K562 (cell line): ENCODE measurements at regions not wholly inside any gene's neighbourhood (a gene's known extent, or its start where the extent isn't known, plus 50 kb on each side); places are given as distances from the start of the nearest gene placed in this dataset.

Experiments used
- ATAC-seq: fragments of 200-7000 bp; cut with Tn5 transposase; 3 replicates; pipeline ENCODE4 v1.9.1; 2020; ENCODE audit warnings: moderate library complexity
- BruUV-seq: library from RNA; stranded (reverse); fragments of 400-500 nt; replicated peaks from 2 replicates; lab custom pipeline; 2021; lab: Mats Ljungman, UMichigan
- CTCF ChIA-PET: fragments of 300-600 bp; formaldehyde crosslinking; extraction: SDS; loops from one replicate; lab custom pipeline; 2021; ENCODE audit warnings: low intra/inter-chr PET ratio; lab: Yijun Ruan, JAX
- POLR2A ChIA-PET: fragments of 300-600, 350-650 bp; sonication (Branson Sonifier 250); formaldehyde crosslinking; extraction: SDS; loops from one replicate; lab custom pipeline; 2021; ENCODE audit warnings: antibody characterized with exemption, inconsistent platforms; lab: Yijun Ruan, JAX
- DNase-seq, 4 experiments: peaks; one replicate each; pipeline versions ENCODE4 v3.0.0 to v3.0.0-alpha.2; 2011 to 2018; ENCODE audit warnings: low spot score in 3 of 4, mixed read lengths in 3 of 4; ENCODE audit errors: extremely low read depth in 1 of 4
- FAIRE-seq: peaks from 2 replicates; lab custom pipeline; 2011; peaks lifted over from hg19 to GRCh38; lab: Jason Lieb, UNC
- H2AFZ ChIP-seq: 2 replicates; pipeline ENCODE4 v1.6.0; 2011; ENCODE audit warnings: low read depth, low read length, control low read depth, inconsistent platforms
- H3K27ac ChIP-seq: fragments of 200-600 bp; 3 replicates; pipeline ENCODE4 v1.8.0; 2011; ENCODE audit warnings: low read depth, mild to moderate bottlenecking, control low read depth, inconsistent platforms, low read length, moderate library complexity, mixed read lengths; ENCODE audit errors: extremely low read depth
- H3K27me3 ChIP-seq, 2 experiments: fragments of 300-600 bp in 1 of 2; 2 replicates in 1 of 2; 3 replicates in 1 of 2; pipeline versions ENCODE4 v1.6.0 to v1.8.0; 2011; ENCODE audit warnings: inconsistent platforms in 2 of 2, low read length in 2 of 2, mild to moderate bottlenecking in 1 of 2, mixed read lengths in 1 of 2, moderate library complexity in 1 of 2; ENCODE audit not compliant: control insufficient read depth in 2 of 2, insufficient read depth in 2 of 2
- H3K36me3 ChIP-seq: fragments of 300-600 bp; 3 replicates; pipeline ENCODE4 v1.8.0; 2011; ENCODE audit warnings: mild to moderate bottlenecking, low read length, inconsistent platforms; ENCODE audit not compliant: control insufficient read depth, insufficient read depth
- H3K4me1 ChIP-seq, 2 experiments: fragments of 200-600 bp in 1 of 2; replicated peaks in 1 of 2; 2 replicates in 1 of 2; 3 replicates in 1 of 2; pipeline versions ENCODE4 v1.5.1 to v1.8.0; 2011; ENCODE audit warnings: inconsistent platforms in 2 of 2, low read length in 2 of 2, mild to moderate bottlenecking in 1 of 2, mixed read lengths in 1 of 2, moderate library complexity in 1 of 2; ENCODE audit not compliant: control insufficient read depth in 2 of 2, insufficient read depth in 2 of 2
- H3K4me2 ChIP-seq: 2 replicates; pipeline ENCODE4 v1.6.1; 2011; ENCODE audit warnings: low read length, control low read depth, inconsistent platforms, mixed read lengths; ENCODE audit not compliant: insufficient read depth
- H3K4me3 ChIP-seq: fragments of 200-600 bp; sonication (generic), shearing (Covaris generic); 2 replicates; pipeline ENCODE4 v1.5.1; 2016; ENCODE audit warnings: control low read depth, inconsistent platforms
- H3K79me2 ChIP-seq: fragments of 200-600 bp; 3 replicates; pipeline ENCODE4 v1.8.0; 2011; ENCODE audit warnings: low read length, inconsistent platforms; ENCODE audit not compliant: control insufficient read depth, insufficient read depth
- H3K9ac ChIP-seq, 2 experiments: 2 replicates each; pipeline versions ENCODE4 v1.6.0 to v1.6.1; 2011; ENCODE audit warnings: low read depth in 2 of 2, low read length in 2 of 2, control low read depth in 1 of 2, inconsistent platforms in 1 of 2, mild to moderate bottlenecking in 1 of 2, mixed read lengths in 1 of 2; ENCODE audit not compliant: insufficient read depth in 1 of 2
- H3K9me1 ChIP-seq: one replicate; pipeline ENCODE4 v1.6.0; 2011; ENCODE audit warnings: inconsistent platforms, mild to moderate bottlenecking, low read length, moderate library complexity; ENCODE audit not compliant: control insufficient read depth, insufficient read depth
- H3K9me3 ChIP-seq: replicated peaks from 2 replicates; pipeline ENCODE4 v1.5.1; 2011; ENCODE audit warnings: low read depth, low read length, inconsistent platforms; ENCODE audit not compliant: control insufficient read depth, insufficient read depth
- H4K20me1 ChIP-seq: replicated peaks from 2 replicates; pipeline ENCODE4 v1.6.1; 2011; ENCODE audit warnings: low read length, inconsistent platforms, mixed read lengths; ENCODE audit not compliant: control insufficient read depth, insufficient read depth
- CCAR2 ChIP-seq: fragments of 200-400 bp; formaldehyde crosslinking; IDR thresholded peaks from 2 replicates; pipeline ENCODE4 v1.6.1; 2017; ENCODE audit warnings: mild to moderate bottlenecking, low read depth, low read length
- CXXC5 ChIP-seq: fragments of 250-450 bp; sonication (Bioruptor Pico); IDR thresholded peaks from 2 replicates; pipeline ENCODE4 v1.8.0; 2022; ENCODE audit warnings: inconsistent platforms, mild to moderate bottlenecking, moderate library complexity
- HOMEZ ChIP-seq: fragments of 250-450 bp; sonication (Bioruptor Pico); IDR thresholded peaks from 2 replicates; pipeline ENCODE4 v1.4.0; 2020; ENCODE audit warnings: mild to moderate bottlenecking, moderate library complexity
- HOXB6 ChIP-seq: fragments of 250-450 bp; sonication (Bioruptor Pico); IDR thresholded peaks from 2 replicates; pipeline ENCODE4 v1.5.1; 2022; ENCODE audit warnings: mild to moderate bottlenecking, borderline replicate concordance
- KLF13 ChIP-seq: fragments of 450-650 bp; IDR thresholded peaks from 2 replicates; pipeline ENCODE4 v1.6.1; 2016; ENCODE audit warnings: missing genetic modification characterization, low read depth, mild to moderate bottlenecking, missing compliant biosample characterization, moderate library complexity, borderline replicate concordance
- KLF16 ChIP-seq: IDR thresholded peaks from 2 replicates; pipeline ENCODE4 v1.6.1; 2016; ENCODE audit warnings: antibody characterized with exemption
- L3MBTL2 ChIP-seq: fragments of 450-650 bp; IDR thresholded peaks from 2 replicates; pipeline ENCODE4 v1.6.1; 2016; ENCODE audit warnings: mild to moderate bottlenecking, moderate library complexity
- MTA2 ChIP-seq: fragments of 450-650 bp; IDR thresholded peaks from 2 replicates; pipeline ENCODE4 v1.6.1; 2016; ENCODE audit warnings: low read depth
- NFIC ChIP-seq: fragments of 450-650 bp; IDR thresholded peaks from 2 replicates; pipeline ENCODE4 v1.6.1; 2017; ENCODE audit warnings: mild to moderate bottlenecking, inconsistent platforms
- RBM14 ChIP-seq: fragments of 200-400 bp; formaldehyde crosslinking; IDR thresholded peaks from 2 replicates; pipeline ENCODE4 v1.6.1; 2018; ENCODE audit warnings: low read depth, mild to moderate bottlenecking, low read length, moderate library complexity, borderline replicate concordance; ENCODE audit not compliant: insufficient read depth
- SMC3 ChIP-seq: conservative IDR thresholded peaks from 2 replicates; pipeline ENCODE4 v1.6.1; 2011; ENCODE audit warnings: low read depth, low read length, improper control_type of control experiment; ENCODE audit not compliant: insufficient read depth
- SNIP1 ChIP-seq: fragments of 450-650 bp; IDR thresholded peaks from 2 replicates; pipeline ENCODE4 v1.7.1; 2017; ENCODE audit warnings: low read depth, mild to moderate bottlenecking
- SREBF2 ChIP-seq: sonication (generic); formaldehyde crosslinking; IDR thresholded peaks from 2 replicates; pipeline ENCODE4 v1.4.0; 2020; ENCODE audit warnings: mild to moderate bottlenecking, missing genetic modification reagents
- TAF9B ChIP-seq: fragments of 450-650 bp; IDR thresholded peaks from 2 replicates; pipeline ENCODE4 v1.6.1; 2018; ENCODE audit warnings: mild to moderate bottlenecking; ENCODE audit not compliant: partially characterized antibody
- TEAD1 ChIP-seq, 2 experiments: fragments of 450-650 bp in 1 of 2; sonication (generic) in 1 of 2; formaldehyde crosslinking; IDR thresholded peaks; 2 replicates each; pipeline versions ENCODE4 v1.4.0 to v1.8.0; 2020 to 2022; ENCODE audit warnings: mild to moderate bottlenecking in 2 of 2, missing genetic modification reagents in 1 of 2
- ZBTB8A ChIP-seq: fragments of 450-650 bp; IDR thresholded peaks from 2 replicates; pipeline ENCODE4 v1.6.1; 2018; ENCODE audit warnings: mild to moderate bottlenecking, moderate library complexity; ENCODE audit not compliant: partially characterized antibody
- ZFP30 ChIP-seq: fragments of 250-450 bp; sonication (Bioruptor Pico); IDR thresholded peaks from 2 replicates; pipeline ENCODE4 v1.8.0; 2022; ENCODE audit warnings: moderate library complexity, mild to moderate bottlenecking, inconsistent platforms, borderline replicate concordance
- WGBS: fragments of 100-300 bp; shearing (Covaris generic); methylation state at CpG from one replicate; pipeline ENCODE4 v1.1.6; 2016; ENCODE audit warnings: low coverage, mixed read lengths; ENCODE audit not compliant: insufficient coverage; ENCODE audit errors: missing lambda C conversion rate; 5-methylcytosine and 5-hydroxymethylcytosine counted together
- in situ Hi-C: fragments of 300-500 bp; cut with MboI; formaldehyde crosslinking; loops from 4 replicates; pipeline ENCODE4 v1.15.0; 2018; ENCODE audit warnings: inconsistent platforms, mixed read lengths
- intact Hi-C: fragments of 100-400 bp; cut with micrococcal nuclease; formaldehyde crosslinking; loops from 2 replicates; pipeline ENCODE4 v1.14.2; 2022
- TF ChIP-seq, protein P1 (sequence below): fragments of 250-450 bp; sonication (Bioruptor Pico); IDR thresholded peaks from 2 replicates; pipeline ENCODE4 v1.5.0; 2021

GRCh38 chr12:67920413-67920812, 68.8 kb upstream of the IFNG-AS1 start:
- Histone ChIP-seq H3K9ac (no peak overlapping the region), H4K20me1 (no peaks in the 10 kb centered on the region), H3K4me2 (no peak overlapping the region), H3K9me1 (no peaks in the 10 kb centered on the region), H3K9me3 (no peaks in the 10 kb centered on the region), H3K27ac (no peak overlapping the region), H3K27me3 (peaks cover 0 to 5% of the 10 kb centered on the region in 2 experiments; a peak in 2 of 5 replicates), H3K4me1 (no peaks in the 10 kb centered on the region), H2AFZ (no peak overlapping the region), H3K79me2 (no peaks in the 10 kb centered on the region), H3K36me3 (no peaks in the 10 kb centered on the region), H3K4me3 (no peak overlapping the region)
- DNase-seq (no peak), ATAC-seq (no peak), FAIRE-seq (no peak)
- POLR2A ChIA-PET, result no interaction called here
- in situ Hi-C loops (no loop called here), intact Hi-C loops (no loop called here)
- BruUV-seq, result no TSS peak
- TF ChIP-seq, protein P1, sequence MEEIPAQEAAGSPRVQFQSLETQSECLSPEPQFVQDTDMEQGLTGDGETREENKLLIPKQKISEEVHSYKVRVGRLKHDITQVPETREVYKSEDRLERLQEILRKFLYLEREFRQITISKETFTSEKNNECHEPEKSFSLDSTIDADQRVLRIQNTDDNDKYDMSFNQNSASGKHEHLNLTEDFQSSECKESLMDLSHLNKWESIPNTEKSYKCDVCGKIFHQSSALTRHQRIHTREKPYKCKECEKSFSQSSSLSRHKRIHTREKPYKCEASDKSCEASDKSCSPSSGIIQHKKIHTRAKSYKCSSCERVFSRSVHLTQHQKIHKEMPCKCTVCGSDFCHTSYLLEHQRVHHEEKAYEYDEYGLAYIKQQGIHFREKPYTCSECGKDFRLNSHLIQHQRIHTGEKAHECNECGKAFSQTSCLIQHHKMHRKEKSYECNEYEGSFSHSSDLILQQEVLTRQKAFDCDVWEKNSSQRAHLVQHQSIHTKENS (CRISPR knock-in tag), result no peak
- TF ChIP-seq SMC3, result no peak
- no peak for TF ChIP-seq MTA2
- no peak for TF ChIP-seq CXXC5 (CRISPR knock-in tag)
- no peak for TF ChIP-seq CCAR2
- TF ChIP-seq NFIC, result no peak
- TF ChIP-seq HOXB6 (CRISPR knock-in tag), result no peak
- TF ChIP-seq SNIP1, result no peak
- no peak for TF ChIP-seq SREBF2 (CRISPR knock-in tag)
- TF ChIP-seq TAF9B, result no peak
- TF ChIP-seq RBM14, result no peak
- TF ChIP-seq ZFP30 (CRISPR knock-in tag), result no peak
- TF ChIP-seq KLF16, result no peak
- TF ChIP-seq ZBTB8A, result no peak
- TF ChIP-seq HOMEZ, result no peak
- no peak for TF ChIP-seq TEAD1 (CRISPR knock-in tag; IDR thresholded peaks at IDR 0.05)
- no peak for TF ChIP-seq L3MBTL2
- no peak for TF ChIP-seq KLF13 (tag)
- whole genome bisulfite sequencing, result 0% methylated on average over 2 of the region's 2 CpGs
- CTCF ChIA-PET, result no interaction called here
